ENCODE measurements at regions not wholly inside any gene's neighbourhood (a gene's known extent, or its start where the extent isn't known, plus 50 kb on each side); places are given as distances from the start of the nearest gene placed in this dataset.

DNA sequence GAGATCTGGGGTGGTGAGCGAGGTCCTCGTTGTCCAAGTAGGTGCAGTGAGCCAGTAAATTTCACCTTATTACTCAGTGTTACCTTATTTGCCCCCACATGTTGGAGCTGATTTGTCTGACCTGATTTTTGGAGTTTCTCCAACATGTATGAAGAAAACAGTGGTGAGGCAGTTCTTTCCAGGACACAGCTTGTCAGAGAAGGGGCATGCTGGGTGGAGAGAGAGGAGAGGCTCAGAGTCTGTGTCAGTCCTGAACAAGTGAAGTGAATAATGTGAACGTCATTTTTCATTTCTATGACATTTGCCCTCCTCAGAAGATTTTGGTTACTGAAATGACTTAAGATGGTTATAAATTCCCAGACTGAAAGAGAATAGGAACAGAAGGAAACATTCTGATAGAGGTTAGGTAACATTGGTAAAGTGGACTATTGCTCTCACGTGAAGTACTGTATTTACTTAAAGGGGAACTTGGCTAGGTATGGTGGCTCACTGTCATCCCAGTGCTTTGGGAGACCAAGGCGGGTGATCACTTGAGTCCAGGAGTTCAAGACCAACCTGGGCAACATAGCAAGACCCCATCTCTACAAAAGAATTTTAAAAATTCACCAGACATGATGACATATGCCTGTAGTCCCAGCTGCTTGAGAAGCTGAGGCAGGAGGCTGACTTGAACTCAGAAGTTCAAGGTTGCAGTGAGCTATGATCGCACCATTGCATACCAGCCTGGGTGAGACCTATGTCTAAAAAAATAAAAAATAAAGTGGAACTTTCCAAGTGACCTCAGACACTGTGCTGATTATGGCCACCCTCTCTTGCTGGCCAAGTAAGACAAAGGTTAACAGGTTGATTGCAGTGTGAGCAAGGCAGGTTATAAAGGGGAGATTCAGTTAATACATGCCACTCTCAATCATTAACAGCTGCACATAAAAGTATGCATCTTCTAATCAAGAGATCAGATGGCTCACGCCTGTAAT is 184.3 kb downstream of the EDN1 start:
- TF ChIP-seq EZH2 (IDR thresholded peaks at IDR 0.05; ENCODE audit: borderline replicate concordance, low read depth, low read length, poor library complexity, severe bottlenecking) = no peak
- TF ChIP-seq, protein P1, sequence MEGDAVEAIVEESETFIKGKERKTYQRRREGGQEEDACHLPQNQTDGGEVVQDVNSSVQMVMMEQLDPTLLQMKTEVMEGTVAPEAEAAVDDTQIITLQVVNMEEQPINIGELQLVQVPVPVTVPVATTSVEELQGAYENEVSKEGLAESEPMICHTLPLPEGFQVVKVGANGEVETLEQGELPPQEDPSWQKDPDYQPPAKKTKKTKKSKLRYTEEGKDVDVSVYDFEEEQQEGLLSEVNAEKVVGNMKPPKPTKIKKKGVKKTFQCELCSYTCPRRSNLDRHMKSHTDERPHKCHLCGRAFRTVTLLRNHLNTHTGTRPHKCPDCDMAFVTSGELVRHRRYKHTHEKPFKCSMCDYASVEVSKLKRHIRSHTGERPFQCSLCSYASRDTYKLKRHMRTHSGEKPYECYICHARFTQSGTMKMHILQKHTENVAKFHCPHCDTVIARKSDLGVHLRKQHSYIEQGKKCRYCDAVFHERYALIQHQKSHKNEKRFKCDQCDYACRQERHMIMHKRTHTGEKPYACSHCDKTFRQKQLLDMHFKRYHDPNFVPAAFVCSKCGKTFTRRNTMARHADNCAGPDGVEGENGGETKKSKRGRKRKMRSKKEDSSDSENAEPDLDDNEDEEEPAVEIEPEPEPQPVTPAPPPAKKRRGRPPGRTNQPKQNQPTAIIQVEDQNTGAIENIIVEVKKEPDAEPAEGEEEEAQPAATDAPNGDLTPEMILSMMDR (conservative IDR thresholded peaks at IDR 0.05; ENCODE audit: low read depth, low read length) = no peak
